WERI-Rb-1 (cell line): ENCODE measurements at regions not wholly inside any gene's neighbourhood (a gene's known extent, or its start where the extent isn't known, plus 50 kb on each side); places are given as distances from the start of the nearest gene placed in this dataset.

Source experiments
- DNase-seq: peaks from one replicate; pipeline ENCODE4 v3.0.0-alpha.2; 2020
- H3K27ac ChIP-seq: fragments of 250-450 bp; sonication (Bioruptor Pico); 2 replicates; pipeline ENCODE4 v1.5.1; 2020; ENCODE audit warnings: mild to moderate bottlenecking, moderate library complexity
- H3K27me3 ChIP-seq: fragments of 250-450 bp; sonication (Bioruptor Pico); 2 replicates; pipeline ENCODE4 v1.5.1; 2021; ENCODE audit warnings: mild to moderate bottlenecking, low read depth, moderate library complexity; ENCODE audit not compliant: insufficient read depth, severe bottlenecking
- H3K36me3 ChIP-seq: fragments of 250-450 bp; sonication (Bioruptor Pico); 2 replicates; pipeline ENCODE4 v1.5.1; 2020; ENCODE audit warnings: mild to moderate bottlenecking, moderate library complexity
- H3K4me3 ChIP-seq: 2 replicates; pipeline ENCODE4 v1.5.1; 2011; ENCODE audit warnings: low read depth, mild to moderate bottlenecking, control low read depth, low read length
- H3K9me3 ChIP-seq: fragments of 250-450 bp; sonication (Bioruptor Pico); 2 replicates; pipeline ENCODE4 v1.5.1; 2021; ENCODE audit warnings: mild to moderate bottlenecking, moderate library complexity; ENCODE audit not compliant: severe bottlenecking
- CTCF ChIP-seq: IDR thresholded peaks from 2 replicates; pipeline ENCODE4 v1.5.1; 2011; ENCODE audit warnings: low read depth, mild to moderate bottlenecking, control low read depth, inconsistent platforms, low read length

DNA sequence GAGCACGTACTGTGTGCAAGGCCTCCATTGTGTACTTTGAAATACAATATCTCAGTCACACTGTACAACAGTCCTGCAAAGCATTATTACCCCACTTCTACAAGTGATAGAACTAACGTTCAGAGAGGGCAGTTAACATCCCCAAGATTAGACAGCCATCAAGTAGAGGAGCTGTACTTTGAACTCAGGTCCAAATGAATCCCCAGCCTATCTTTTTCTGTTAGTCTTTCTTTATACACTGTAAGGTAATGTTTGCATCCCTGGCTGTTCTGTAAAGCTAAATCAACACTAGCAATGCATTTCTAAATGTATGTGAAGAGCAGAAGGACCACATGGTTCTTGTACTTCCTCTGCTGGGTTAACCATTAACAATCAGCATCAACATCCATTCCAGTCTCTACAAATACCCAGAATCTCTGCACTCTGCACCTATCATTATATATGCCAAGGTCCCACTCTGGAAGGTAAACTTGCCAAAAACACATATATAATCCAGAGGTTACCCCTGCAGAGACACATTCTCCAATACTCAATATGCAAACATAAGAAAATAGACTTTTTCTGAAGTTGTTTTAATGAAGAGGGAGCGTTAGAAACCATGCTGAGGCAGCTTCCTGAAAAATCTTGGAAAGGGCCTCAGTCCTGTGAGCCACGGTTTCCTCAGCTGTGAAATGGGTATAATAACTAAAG lies 182.3 kb downstream of the MZT1 start:
- H3K36me3 ChIP-seq, result no peaks in the 10 kb centered on the region
- H3K4me3 ChIP-seq, result no peak overlapping the region
- no peak overlapping the region for H3K27ac ChIP-seq
- no peaks in the 10 kb centered on the region for H3K9me3 ChIP-seq
- TF ChIP-seq CTCF, result no peak
- DNase-seq, result no peak
- no peaks in the 10 kb centered on the region for H3K27me3 ChIP-seq

DNA sequence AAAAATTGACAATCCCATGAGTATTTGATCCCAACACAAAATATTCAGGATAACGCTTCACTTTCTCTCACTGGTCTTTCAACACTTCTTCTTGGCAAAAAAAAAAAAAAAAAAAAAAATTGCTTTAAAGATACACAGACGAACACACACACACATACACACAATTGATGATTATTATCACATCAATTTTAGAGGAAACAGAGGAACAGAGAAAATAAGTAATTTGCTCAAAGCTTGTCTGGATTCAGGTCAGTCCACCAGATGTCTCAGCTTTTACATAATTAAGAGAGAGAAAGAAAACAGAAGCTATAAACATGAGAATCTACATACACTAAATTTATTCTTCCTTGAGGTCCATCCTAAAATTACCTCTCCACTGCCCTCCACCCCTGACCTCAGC lies 183.4 kb downstream of the MZT1 start:
- TF ChIP-seq CTCF, result no peak
- DNase-seq, result no peak
- Histone ChIP-seq H3K27ac (no peak overlapping the region), H3K36me3 (no peaks in the 10 kb centered on the region), H3K4me3 (no peak overlapping the region), H3K27me3 (no peaks in the 10 kb centered on the region), H3K9me3 (no peaks in the 10 kb centered on the region)

GRCh38 chr13:72542241-72542640 lies 185.2 kb downstream of the MZT1 start:
- H3K27ac ChIP-seq, result no peak overlapping the region
- H3K36me3 ChIP-seq, result no peaks in the 10 kb centered on the region
- no peak overlapping the region for H3K4me3 ChIP-seq
- no peaks in the 10 kb centered on the region for H3K9me3 ChIP-seq
- no peak for TF ChIP-seq CTCF
- no peaks in the 10 kb centered on the region for H3K27me3 ChIP-seq
- DNase-seq, result no peak

DNA sequence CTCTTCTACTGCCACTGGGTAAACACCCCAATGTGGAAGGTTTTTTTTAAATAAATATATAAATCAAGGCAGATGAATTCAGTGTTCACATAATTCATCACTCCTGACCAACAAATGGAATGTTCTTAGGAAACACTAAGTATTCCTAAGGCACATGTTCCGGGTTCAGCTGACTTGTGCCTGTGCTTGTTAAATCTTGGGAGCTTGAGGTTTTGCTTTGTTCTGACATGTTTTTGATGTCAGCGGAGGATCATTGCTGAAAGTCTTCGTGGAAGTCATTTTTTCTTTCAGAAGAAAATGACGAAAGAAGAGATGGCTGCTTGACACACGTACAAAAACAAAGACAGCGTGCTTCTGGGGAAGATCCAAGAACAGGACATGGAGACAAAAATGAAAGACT lies 185.8 kb downstream of the MZT1 start:
- no peak overlapping the region for H3K27ac ChIP-seq
- no peak for DNase-seq
- TF ChIP-seq CTCF, result no peak
- no peaks in the 10 kb centered on the region for H3K36me3 ChIP-seq
- H3K27me3 ChIP-seq, result no peaks in the 10 kb centered on the region
- H3K9me3 ChIP-seq, result no peaks in the 10 kb centered on the region
- H3K4me3 ChIP-seq, result no peak overlapping the region

- DNase-seq, result no peak
Observed at GRCh38 chr13:72540881-72541280, 186.5 kb downstream of the MZT1 start.

More at GRCh38 chr13:72540881-72541280, 186.5 kb downstream of the MZT1 start:
- H3K27me3 ChIP-seq, result no peaks in the 10 kb centered on the region
- H3K9me3 ChIP-seq, result no peaks in the 10 kb centered on the region
- no peak overlapping the region for H3K4me3 ChIP-seq
- H3K27ac ChIP-seq, result no peak overlapping the region
- TF ChIP-seq CTCF, result no peak
- H3K36me3 ChIP-seq, result no peaks in the 10 kb centered on the region
